Astrocyte of the spinal cord (primary cell): ENCODE measurements at regions not wholly inside any gene's neighbourhood (a gene's known extent, or its start where the extent isn't known, plus 50 kb on each side); places are given as distances from the start of the nearest gene placed in this dataset.
"Not testable (repeated sequence)": the region's sequence is repeated elsewhere in the genome, so short reads cannot be mapped to it uniquely, and the experiment has no call there.

Experiments
- DNase-seq: peaks from one replicate; pipeline ENCODE4 v3.0.0; 2011; ENCODE audit warnings: low read depth, low spot score
- H3K4me3 ChIP-seq: 2 replicates; pipeline ENCODE4 v1.5.1; 2011; ENCODE audit warnings: low read depth, mild to moderate bottlenecking, low read length, moderate library complexity
- in situ Hi-C: cut with HindIII; loops from 2 replicates; pipeline ENCODE4 v1.10.0; 2017; ENCODE audit warnings: low sequenced_read_pairs
- TF ChIP-seq, protein P1 (sequence below): IDR thresholded peaks from 2 replicates; pipeline ENCODE4 v1.5.1; 2012; ENCODE audit warnings: low read depth, mild to moderate bottlenecking, low read length, inconsistent platforms

DNA sequence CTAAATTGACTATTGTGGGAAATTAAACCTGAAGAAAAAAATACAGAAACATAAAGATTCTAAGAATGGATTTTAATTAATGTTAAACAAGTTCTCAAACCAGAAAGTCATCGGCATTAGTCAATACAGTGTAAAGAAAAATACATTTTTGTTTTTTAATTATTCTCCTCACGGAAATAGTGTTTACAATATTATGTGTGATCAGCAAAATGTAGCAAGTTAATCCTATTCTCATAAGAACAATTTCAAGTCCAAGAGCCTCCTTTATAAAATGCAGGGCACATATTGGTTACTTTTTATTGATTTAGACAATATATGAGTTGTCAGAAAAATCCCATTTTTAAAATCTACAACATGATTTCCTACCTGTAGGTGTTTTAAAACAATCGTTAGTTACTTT is 158.0 kb upstream of the MGAT4C start:
- in situ Hi-C loops, result no loop called here
- no peak overlapping the region for H3K4me3 ChIP-seq
- DNase-seq, result no peak
- TF ChIP-seq, protein P1, sequence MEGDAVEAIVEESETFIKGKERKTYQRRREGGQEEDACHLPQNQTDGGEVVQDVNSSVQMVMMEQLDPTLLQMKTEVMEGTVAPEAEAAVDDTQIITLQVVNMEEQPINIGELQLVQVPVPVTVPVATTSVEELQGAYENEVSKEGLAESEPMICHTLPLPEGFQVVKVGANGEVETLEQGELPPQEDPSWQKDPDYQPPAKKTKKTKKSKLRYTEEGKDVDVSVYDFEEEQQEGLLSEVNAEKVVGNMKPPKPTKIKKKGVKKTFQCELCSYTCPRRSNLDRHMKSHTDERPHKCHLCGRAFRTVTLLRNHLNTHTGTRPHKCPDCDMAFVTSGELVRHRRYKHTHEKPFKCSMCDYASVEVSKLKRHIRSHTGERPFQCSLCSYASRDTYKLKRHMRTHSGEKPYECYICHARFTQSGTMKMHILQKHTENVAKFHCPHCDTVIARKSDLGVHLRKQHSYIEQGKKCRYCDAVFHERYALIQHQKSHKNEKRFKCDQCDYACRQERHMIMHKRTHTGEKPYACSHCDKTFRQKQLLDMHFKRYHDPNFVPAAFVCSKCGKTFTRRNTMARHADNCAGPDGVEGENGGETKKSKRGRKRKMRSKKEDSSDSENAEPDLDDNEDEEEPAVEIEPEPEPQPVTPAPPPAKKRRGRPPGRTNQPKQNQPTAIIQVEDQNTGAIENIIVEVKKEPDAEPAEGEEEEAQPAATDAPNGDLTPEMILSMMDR, result no peak

DNA sequence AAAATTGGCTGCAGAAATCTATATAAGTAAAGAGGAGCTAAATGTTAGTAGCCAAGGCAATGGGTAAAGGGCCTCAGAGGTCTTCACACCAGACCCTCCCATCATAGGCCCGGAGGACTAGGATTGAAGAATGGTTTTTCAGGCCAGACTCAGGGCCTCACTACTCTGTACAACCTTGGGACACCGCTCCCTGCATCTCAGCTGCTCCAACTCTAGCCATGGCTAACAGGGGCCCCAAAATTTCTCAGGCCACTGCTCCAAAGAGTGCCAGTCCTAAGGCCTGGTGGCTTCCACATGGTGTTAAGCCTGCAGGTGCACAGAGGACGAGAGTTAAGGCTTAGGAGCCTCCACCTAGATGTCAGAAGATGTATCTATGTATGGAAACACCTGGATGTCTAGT is 155.5 kb upstream of the MGAT4C start:
- TF ChIP-seq, protein P1, result no peak
- in situ Hi-C loops, result no loop called here
- H3K4me3 ChIP-seq, result no peak overlapping the region
- no peak for DNase-seq

DNA sequence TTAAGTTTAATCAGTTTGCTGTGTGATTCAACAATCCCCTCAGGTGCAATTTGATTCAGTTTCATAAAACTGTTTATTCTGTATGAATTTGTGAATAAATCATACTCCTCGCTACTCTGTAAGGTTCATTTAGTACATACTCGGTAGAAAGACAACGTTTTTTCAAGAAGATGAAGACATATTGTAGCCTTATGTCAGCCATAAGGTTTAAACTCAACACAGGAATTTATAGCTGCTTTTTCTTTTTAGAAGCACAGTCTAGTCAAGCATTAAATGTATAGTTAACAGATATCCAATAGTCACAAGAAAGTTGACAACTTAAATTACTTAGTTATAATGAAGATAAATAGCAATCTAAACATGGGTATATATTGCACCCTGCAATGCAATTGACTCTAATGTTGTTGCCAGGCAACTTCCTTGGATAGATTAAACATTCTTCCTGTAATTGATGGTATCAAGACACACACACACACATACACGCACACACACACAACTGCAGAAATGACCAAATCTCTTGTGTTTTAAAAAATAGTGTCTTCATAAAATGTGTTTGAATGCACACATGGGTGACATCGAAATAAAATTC is 151.5 kb upstream of the MGAT4C start:
- TF ChIP-seq, protein P1, result no peak
- no peak overlapping the region for H3K4me3 ChIP-seq
- in situ Hi-C loops, result no loop called here
- no peak for DNase-seq

DNA sequence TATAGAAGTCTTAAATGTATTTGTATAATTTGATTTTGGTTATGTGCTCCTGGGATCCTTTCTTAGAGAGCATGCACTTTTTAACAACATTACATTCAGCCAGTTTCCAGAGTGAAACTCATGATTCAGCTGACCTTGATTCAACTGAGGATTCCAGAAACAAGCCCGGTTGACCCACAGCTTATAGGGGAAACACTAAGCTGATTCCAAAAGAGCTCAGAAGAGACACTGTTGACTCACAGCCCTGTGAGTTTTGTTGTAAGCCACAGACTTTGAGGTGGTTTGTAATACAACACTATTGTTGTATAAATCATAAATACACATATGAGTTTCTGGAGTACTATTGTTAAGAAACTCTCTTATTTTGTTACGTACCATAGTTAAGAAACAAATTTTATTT is 133.8 kb upstream of the MGAT4C start:
- no peak overlapping the region for H3K4me3 ChIP-seq
- TF ChIP-seq, protein P1, result no peak
- peak; percentile 59 for DNase-seq
- in situ Hi-C loops, result no loop called here

DNA sequence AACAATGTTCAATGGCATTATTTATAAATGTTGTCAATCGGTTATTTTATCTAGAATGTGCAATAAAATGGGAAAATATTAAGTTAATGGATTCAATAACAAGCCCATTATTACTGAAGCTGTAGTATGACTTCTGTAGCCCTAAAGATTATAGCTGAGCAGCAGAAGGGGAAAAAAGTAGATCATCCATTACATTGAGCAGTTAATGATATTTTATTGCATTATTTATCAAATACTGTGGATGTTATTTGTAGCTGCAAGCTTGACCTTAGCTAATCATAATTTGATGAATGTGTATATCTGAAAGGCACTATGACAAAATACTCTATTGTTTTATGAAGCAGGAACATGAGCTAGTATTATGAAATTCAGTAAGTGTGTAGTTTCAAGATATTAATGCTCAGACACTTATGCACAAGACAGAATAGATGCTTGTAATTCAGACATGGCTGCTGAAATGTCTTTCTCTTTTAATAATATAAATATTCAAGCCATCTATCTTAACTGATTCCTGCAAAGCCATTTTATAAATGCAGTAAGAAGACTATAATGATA is 131.5 kb upstream of the MGAT4C start:
- TF ChIP-seq, protein P1, result no peak
- DNase-seq, result no peak
- in situ Hi-C loops, result no loop called here
- no peak overlapping the region for H3K4me3 ChIP-seq

DNA sequence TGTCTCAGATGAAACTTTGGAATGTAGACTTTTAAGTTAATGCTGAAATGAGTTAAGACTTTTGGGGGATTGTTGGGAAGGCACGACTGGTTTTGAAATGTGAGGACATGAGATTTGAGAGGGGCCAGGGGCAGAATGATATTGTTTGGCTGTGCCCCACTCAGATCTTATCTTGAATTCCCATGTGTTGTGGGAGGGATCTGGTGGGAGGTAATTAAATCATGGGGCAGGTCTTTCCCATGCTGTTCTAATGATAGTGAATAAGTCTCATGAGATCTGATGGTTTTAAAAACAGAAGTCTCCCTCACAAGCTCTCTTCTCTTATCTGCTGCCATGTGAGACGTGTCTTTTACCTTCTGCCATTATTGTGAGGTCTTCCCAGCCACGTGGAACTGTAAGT is 127.6 kb upstream of the MGAT4C start:
- H3K4me3 ChIP-seq, DNase-seq, in situ Hi-C loops: not testable (repeated sequence)

DNA sequence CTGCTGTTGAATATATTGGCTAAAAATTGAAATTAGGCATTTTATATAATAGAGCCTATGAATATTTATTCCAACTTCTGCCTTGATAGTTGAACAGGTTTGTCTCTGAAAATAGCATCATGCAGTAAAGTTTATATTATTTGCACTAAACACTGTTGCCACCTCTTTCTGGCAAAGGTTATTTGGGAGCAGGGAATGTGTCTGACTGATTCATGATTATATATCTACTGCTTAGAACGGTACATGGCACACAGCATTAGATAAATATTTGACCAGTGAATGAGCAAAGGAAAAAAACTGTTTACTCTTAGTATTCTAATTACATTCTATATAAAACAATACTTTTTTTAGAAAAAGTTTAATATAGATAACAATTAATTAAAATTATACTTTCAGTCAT is 123.1 kb upstream of the MGAT4C start:
- DNase-seq, result no peak
- no peak overlapping the region for H3K4me3 ChIP-seq
- TF ChIP-seq, protein P1, result no peak
- in situ Hi-C loops, result no loop called here
